KOPT-K1 (cell line): ENCODE measurements at regions not wholly inside any gene's neighbourhood (a gene's known extent, or its start where the extent isn't known, plus 50 kb on each side); places are given as distances from the start of the nearest gene placed in this dataset.
"Not testable (repeated sequence)": the region's sequence is repeated elsewhere in the genome, so short reads cannot be mapped to it uniquely, and the experiment has no call there.

Experiments
- H3K27ac ChIP-seq: fragments of 200-600 bp; sonication (generic); 2 replicates; pipeline ENCODE4 v1.5.1; 2016; ENCODE audit warnings: antibody characterized with exemption, mild to moderate bottlenecking, low read depth, low read length; ENCODE audit not compliant: poor library complexity, severe bottlenecking
- H3K36me3 ChIP-seq: fragments of 200-600 bp; sonication (generic); 2 replicates; pipeline ENCODE4 v1.5.1; 2017; ENCODE audit warnings: antibody characterized with exemption, mild to moderate bottlenecking, low read length, moderate library complexity; ENCODE audit not compliant: insufficient read depth
- H3K9me3 ChIP-seq: fragments of 200-600 bp; sonication (generic); 2 replicates; pipeline ENCODE4 v1.5.1; 2017; ENCODE audit warnings: antibody characterized with exemption, low read length, mild to moderate bottlenecking; ENCODE audit not compliant: insufficient read depth, poor library complexity, severe bottlenecking

GRCh38 chr7:142440906-142441411 is 183.1 kb upstream of the PRSS58 start:
- H3K36me3 ChIP-seq, result no peaks in the 10 kb centered on the region
- no peaks in the 10 kb centered on the region for H3K9me3 ChIP-seq
- H3K27ac ChIP-seq, result peak overlapping the region; percentile 60

- Histone ChIP-seq H3K36me3 (no peaks in the 10 kb centered on the region), H3K9me3 (no peaks in the 10 kb centered on the region), H3K27ac (peak overlapping the region; percentile 60)
These were observed 182.5 kb upstream of the PRSS58 start for GRCh38 chr7:142440219-142440905.

GRCh38 chr7:142439739-142440138 is 181.9 kb upstream of the PRSS58 start:
- Histone ChIP-seq H3K27ac (peak overlapping the region; percentile 60), H3K36me3 (no peaks in the 10 kb centered on the region), H3K9me3 (no peaks in the 10 kb centered on the region)

- Histone ChIP-seq H3K36me3 (no peaks in the 10 kb centered on the region), H3K9me3 (no peaks in the 10 kb centered on the region), H3K27ac (peak overlapping the region; percentile 60)
These were observed 181.2 kb upstream of the PRSS58 start for GRCh38 chr7:142438923-142439515.

- no peaks in the 10 kb centered on the region for H3K36me3 ChIP-seq
- no peaks in the 10 kb centered on the region for H3K9me3 ChIP-seq
- H3K27ac ChIP-seq, result peak overlapping the region; percentile 60
These were observed 180.5 kb upstream of the PRSS58 start for GRCh38 chr7:142438235-142438922.

- Histone ChIP-seq H3K27ac (no peak overlapping the region), H3K36me3 (no peaks in the 10 kb centered on the region), H3K9me3 (no peaks in the 10 kb centered on the region)
These were observed 179.9 kb upstream of the PRSS58 start for GRCh38 chr7:142437741-142438140.

GRCh38 chr7:142436601-142437000 is 178.7 kb upstream of the PRSS58 start:
- no peaks in the 10 kb centered on the region for H3K36me3 ChIP-seq
- H3K9me3 ChIP-seq, result no peaks in the 10 kb centered on the region
- H3K27ac ChIP-seq, result peak overlapping the region; percentile 9

- not testable (repeated sequence) for H3K9me3 ChIP-seq, H3K27ac ChIP-seq, H3K36me3 ChIP-seq
These were observed 177.7 kb upstream of the PRSS58 start for GRCh38 chr7:142435606-142436005.

- Histone ChIP-seq H3K27ac (peak overlapping the region; percentile 80), H3K36me3 (no peaks in the 10 kb centered on the region), H3K9me3 (no peaks in the 10 kb centered on the region)
These were observed 176.9 kb upstream of the PRSS58 start for GRCh38 chr7:142434666-142435167.

- H3K27ac ChIP-seq, result peak overlapping the region; percentile 80
- H3K9me3 ChIP-seq, result not testable (repeated sequence)
These were observed 176.3 kb upstream of the PRSS58 start for GRCh38 chr7:142434133-142434532.

GRCh38 chr7:142432377-142432776 is 174.5 kb upstream of the PRSS58 start:
- Histone ChIP-seq H3K9me3 (no peaks in the 10 kb centered on the region), H3K36me3 (no peaks in the 10 kb centered on the region), H3K27ac (no peak overlapping the region)

More at GRCh38 chr7:142434133-142434532, 176.3 kb upstream of the PRSS58 start:
- H3K36me3 ChIP-seq, result not testable (repeated sequence)

- Histone ChIP-seq H3K36me3 (no peaks in the 10 kb centered on the region), H3K9me3 (no peaks in the 10 kb centered on the region), H3K27ac (no peak overlapping the region)
These were observed 173.6 kb upstream of the PRSS58 start for GRCh38 chr7:142431491-142431890.

GRCh38 chr7:142428094-142428493 is 170.2 kb upstream of the PRSS58 start:
- no peaks in the 10 kb centered on the region for H3K9me3 ChIP-seq
- H3K27ac ChIP-seq, result no peak overlapping the region
- no peaks in the 10 kb centered on the region for H3K36me3 ChIP-seq

GRCh38 chr7:142425281-142425680 is 167.4 kb upstream of the PRSS58 start:
- Histone ChIP-seq H3K9me3 (no peaks in the 10 kb centered on the region), H3K36me3 (no peaks in the 10 kb centered on the region), H3K27ac (peak overlapping the region; percentile 59)

- peak overlapping the region; percentile 27 for H3K27ac ChIP-seq
- H3K36me3 ChIP-seq, result no peaks in the 10 kb centered on the region
- no peaks in the 10 kb centered on the region for H3K9me3 ChIP-seq
These were observed 164.8 kb upstream of the PRSS58 start for GRCh38 chr7:142422621-142423020.
